Posterior cingulate gyrus (tissue), 11 donors: ENCODE measurements at regions not wholly inside any gene's neighbourhood (a gene's known extent, or its start where the extent isn't known, plus 50 kb on each side); places are given as distances from the start of the nearest gene placed in this dataset.
"Not testable (repeated sequence)": the region's sequence is repeated elsewhere in the genome, so short reads cannot be mapped to it uniquely, and the experiment has no call there.

Source experiments
- DNase-seq, 10 donors: peaks; one replicate each; pipeline versions ENCODE4 v3.0.0 to v3.0.0-alpha.2; 2020 to 2021; ENCODE audit warnings: mixed read lengths in 3 of 10
- intact Hi-C: fragments of 100-400 bp; cut with DNase I; formaldehyde crosslinking; loops from one replicate; pipeline ENCODE4 v1.15.1; 2023

DNA sequence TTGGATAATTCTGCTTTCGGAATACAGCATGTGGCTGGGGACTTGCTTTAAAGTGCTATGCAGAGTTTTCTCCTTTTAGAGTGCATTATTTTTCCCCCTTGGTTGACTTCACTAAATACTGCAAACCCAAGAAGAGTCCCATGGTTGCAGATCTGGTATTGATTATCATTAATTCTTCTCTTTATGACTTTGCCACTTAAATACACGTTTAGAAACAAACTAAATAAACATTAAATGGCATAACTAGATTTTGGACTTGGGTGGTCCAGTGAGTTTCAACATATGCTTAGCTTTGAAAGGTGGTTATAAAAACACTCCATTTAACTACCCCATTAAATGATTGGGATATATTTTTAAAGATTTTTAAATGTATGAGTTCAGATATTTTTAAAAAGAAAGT lies 279.2 kb downstream of the SOX4 start:
- intact Hi-C loops = no loop called here
- DNase-seq = no peak

DNA sequence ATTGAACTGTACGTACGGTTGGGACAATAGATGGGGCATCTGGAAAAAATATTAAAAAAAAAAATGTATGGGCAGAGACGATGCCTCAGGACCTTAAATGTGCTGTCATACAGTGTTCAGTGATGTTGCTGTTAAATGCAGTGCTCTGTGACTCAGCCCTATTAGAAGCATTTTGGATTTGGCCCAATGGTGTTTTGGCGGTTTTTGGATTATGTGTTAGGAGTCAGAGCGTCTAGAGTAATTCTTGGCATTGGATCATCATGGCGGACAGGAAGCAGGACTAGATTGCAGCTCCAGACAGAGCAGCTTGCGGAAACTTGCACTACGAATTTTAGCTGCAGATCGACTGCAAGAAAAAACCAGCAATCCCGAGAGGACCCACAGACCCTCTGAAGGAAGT lies 280.0 kb downstream of the SOX4 start:
- intact Hi-C loops = no loop called here
- no peak for DNase-seq

DNA sequence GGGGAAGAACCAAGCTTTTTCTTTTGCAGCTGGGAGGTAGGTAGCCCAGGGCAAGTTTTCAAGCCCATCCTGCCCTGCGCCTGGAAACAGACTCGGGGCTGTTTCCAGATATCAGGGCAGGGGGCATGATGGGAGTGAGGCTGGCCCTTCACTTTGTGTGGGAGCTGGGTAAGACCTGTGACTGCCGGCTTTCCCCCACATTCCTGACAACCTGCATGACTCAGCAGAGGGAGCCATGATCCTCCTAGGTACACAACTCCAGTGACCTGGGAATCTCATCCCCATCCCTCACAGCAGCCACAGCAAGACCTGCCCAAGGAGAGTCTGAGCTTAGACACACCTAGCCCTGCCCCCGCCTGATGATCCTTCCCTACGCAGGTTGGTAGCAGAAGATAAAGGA lies 280.8 kb downstream of the SOX4 start:
- intact Hi-C loops = no loop called here
- DNase-seq = no peak

DNA sequence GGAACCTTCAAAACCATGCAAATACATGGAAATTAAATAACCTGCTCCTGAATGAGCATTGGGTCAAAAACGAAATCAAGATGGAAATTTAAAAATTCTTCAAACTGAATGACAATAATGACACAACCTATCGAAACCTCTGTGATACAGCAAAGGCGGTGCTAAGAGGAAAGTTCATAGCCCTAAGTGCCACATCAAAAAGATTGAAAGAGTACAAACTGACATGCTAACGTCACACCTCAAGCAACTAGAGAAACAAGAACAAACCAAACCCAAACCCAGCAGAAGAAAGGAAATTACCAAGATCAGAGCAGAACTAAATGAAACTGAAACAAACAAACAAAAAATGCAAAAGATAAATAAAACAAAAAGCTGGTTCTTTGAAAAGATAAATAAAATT lies 283.5 kb downstream of the SOX4 start:
- intact Hi-C loops, DNase-seq: not testable (repeated sequence)

DNA sequence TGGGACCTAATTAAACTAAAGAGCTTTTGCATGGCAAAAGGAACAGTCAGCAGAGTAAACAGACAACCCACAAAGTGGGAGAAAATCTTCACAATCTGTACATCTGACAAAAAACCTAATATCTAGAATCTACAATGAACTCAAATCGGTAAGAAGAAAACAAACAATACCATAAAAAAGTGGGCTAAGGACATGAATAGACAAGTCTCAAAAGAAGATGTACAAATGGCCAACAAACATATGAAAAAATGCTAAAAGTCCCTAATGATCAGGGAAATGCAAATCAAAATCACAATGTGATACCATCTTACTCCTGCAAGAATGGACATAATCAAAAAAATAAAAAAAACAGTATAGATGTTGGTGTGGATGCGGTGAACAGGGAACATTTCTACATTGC lies 286.7 kb downstream of the SOX4 start:
- DNase-seq, intact Hi-C loops: not testable (repeated sequence)

DNA sequence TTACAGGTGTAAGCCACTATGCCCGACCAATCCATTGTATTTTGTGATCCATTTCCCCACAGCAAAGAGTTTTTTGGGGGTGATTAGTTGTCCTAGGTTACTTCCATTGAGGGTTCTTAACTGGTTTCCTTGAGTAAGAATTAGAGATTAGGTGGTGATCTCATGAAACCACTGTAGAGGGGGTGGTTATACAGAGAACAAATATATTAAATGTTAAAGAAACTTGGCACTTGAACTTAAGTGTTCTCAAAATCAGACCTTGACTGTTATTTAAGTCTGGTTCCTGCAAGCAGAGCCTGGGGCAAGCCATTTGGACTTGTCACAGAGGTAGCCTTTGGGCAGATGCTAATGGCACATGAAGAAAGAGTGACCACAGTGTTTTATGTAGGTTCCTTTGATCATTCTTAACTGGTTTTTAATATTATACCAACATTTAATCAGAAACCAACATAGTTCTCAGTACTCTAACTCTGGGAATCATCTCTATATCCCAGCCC lies 288.5 kb downstream of the SOX4 start:
- intact Hi-C loops = no loop called here

DNA sequence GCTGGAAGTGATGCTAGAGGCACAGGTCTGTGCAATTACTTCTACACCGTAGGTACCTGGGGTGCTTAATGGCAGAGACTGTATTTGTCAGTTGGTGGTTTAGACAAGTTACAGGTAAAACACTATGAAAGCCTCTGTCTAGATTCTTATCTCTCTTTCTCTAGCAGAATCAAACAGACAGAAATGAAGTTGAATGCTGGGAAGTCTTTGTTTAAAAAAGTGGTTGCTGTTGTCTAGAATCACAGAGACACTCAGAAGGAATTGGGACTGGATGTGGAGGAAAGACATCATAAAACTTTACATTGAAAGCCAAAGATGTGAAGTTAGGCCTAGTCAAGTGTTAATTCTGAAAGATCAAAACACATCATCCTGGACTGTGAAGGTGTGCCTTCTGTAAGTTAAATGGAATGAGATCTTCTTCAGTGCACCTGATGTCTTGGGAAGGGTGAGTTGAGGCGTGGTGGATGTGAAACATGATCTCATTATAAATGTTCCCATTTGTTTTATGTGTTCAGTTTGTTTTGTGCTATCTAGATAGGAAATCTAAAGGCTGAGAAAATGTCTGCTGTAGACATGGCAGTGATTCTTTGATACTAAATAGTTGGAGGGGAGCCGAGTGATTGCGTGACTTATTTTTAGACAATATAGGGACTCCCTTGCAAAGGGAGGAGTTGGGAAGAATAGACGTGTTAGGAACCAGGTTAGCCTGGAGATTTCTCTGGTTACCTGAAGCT lies 290.2 kb downstream of the SOX4 start:
- intact Hi-C loops = no loop called here
- no peak for DNase-seq

More for the DNA sequence above, 288.5 kb downstream of the SOX4 start:
- no peak for DNase-seq

DNA sequence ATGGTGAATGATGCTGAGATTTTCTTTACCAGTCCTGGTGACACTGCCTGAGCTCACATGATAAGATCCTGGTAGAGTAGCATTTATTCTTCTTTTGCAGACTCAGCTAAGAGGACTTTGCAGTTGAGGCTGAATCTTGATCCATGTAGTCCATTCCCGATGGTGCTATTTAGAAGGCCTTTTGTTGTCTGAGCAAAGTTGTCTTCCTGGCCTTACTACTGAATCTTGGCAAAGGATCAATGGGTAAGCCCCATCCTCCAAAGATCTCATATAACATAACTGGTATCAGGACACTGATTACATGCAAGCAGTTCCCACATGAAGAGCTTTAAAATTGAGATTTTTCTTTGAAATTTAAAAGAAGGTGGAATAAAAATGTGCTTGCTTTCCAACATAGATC lies 291.6 kb downstream of the SOX4 start:
- intact Hi-C loops = no loop called here
- DNase-seq = no peak

DNA sequence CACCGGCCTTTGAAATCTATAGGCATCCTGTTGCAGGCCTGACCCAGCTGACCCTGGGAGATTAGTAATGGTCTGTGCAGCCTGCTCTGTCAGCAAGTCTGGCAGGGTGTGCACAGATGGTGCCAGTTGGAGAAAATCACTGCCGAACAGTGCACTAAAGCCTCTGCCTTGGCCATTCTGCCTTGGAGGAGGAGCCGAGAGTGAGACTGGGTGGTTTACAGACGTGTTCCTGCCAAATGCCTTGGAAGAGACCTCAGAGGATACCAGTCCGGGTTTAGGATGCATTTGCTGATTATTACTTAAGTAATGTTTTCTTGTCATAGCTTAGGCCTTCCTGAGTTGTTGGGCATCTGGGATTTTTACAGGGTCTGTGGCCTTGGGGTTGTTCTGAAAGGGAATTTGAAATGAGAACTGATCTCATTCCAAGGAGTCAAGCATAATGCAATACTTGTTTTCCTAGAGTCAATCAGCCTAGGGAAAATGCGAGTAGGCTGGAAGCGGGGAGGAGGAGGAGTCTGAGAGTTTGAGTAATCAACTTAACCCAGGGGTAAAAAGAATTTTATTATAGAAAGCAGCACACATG lies 292.1 kb downstream of the SOX4 start:
- peak; percentile 11 to 88 (median 43) for DNase-seq
- intact Hi-C loops = no loop called here

DNA sequence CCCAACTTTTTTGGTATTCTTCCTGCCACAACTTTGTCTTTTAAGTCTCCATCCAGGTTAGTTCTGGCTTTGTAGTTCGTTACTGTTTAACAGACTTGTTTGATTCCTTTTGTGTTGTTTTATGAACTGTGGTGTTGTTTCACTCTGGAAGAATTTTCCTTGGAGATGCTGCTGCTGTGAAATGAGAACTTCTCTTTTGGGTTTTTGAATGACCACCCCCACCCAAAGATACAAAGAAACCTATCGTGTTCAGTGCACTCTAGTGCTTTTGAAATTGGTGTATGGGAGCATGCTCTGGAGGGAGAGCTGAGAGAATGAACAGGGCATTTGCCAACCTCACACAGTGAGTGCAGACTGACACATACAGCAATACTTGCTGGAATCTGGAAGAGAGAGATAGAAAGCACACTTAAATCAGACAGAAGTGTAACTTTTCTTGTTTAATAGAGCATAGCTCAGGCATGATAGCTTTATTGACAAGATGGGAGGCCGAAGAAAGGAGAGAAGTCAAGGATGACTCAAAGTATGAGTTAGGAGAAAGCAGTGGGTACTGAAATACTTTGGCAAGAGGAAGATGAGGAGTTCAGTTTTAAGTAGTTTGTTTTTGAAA lies 293.1 kb downstream of the SOX4 start:
- intact Hi-C loops = no loop called here

DNA sequence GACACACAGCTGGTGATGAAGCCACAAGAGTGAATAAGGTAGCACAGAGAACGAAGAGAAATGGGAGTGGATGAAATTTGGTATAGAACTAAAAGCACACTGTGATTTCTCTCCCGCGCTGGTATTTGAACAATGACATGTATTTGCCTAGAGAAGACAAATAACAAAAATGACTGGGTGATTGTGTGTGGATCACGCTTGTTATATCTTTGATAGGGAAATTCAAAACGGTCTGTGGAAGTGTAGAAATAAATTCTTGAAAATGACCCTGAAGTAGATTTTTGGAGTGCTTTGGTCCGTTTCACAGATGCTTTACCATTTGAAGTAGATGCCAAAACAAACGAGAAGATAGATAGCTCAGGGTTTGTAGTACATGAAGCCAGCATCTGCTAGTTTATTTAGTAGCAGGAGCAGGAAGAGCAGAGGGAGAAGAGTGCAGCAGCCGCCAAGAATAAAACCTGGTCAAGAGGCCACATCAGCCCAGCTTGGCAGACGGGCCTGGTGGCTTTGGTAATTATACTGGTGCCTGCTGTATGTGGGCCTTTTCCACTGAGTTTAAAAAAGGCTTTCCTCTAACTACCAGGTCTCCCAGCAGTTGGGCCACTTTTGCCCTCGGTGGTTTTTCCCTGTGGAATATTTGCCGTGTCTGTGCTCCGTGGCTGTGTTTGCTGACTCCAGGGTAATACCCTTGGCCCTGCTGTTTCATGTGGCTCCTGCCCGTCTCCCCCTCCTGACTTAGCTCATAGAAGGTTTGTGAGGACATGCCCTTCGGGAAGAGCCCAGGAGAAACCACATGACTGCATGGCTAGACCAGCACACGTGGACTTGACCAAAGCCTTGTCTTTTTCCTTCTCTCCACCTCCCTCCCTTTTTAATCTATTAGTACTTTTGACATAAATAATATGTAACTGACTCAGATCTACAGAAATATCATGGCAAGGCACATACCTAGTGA lies 294.0 kb downstream of the SOX4 start:
- DNase-seq = no peak
- intact Hi-C loops = no loop called here

More for the DNA sequence above, 293.1 kb downstream of the SOX4 start:
- no peak for DNase-seq

DNA sequence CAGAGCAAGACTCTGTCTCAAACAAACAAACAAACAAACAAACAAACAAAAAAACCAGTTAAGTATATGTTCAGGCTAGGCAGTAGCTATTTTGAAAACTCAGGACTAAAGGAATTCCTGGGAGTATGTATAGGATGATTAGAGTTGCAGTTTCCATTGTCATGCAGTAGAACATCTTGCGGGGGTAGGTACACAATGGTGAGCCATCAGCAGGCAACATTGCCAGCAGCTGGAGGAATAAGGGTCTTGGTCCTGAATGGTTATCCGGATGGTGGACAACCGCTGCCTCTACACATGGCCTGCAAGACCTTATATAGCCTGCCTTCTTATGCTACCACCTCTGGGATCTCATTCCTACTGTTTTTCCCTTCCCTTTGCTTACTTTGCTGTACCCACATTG lies 297.5 kb downstream of the SOX4 start:
- intact Hi-C loops = no loop called here
- no peak for DNase-seq

DNA sequence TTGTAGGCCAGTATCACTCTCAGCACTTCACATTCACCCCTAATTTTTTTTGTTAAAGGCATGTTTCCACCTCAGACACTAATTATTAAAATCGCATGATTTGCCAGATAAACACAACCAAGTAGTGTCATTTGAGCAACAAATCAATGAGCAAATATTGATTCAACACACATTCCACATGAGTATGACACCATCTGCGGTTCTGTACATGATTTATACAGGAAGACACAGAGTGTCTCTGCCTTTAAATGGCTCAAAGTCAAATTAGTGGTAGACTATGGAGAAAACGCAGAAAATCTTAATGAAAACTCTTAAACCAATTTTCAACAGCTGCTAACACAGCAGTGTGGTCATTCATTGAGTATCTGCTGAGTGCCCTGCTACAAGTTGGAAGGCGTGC lies 300.2 kb downstream of the SOX4 start:
- DNase-seq = no peak
- intact Hi-C loops = no loop called here

DNA sequence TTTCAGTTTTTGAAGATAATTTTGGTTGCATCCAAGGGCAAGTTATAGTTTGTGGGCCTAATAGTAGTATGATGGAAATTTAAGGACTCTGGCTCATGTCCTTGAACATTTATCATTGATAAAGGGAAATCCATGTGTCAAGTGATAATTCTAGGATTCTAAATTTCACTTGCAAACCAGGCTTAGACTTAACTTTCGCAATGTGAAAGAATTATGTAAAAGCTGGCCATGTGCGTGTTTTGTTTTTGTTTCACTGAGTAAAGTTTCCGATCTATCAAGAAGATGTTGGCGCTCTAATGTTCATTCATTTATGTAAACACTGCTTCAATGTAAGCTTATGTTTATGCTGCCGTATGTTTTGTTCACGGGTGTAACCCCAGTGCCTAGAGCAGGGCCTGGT lies 302.0 kb downstream of the SOX4 start:
- intact Hi-C loops = no loop called here
- DNase-seq = no peak

DNA sequence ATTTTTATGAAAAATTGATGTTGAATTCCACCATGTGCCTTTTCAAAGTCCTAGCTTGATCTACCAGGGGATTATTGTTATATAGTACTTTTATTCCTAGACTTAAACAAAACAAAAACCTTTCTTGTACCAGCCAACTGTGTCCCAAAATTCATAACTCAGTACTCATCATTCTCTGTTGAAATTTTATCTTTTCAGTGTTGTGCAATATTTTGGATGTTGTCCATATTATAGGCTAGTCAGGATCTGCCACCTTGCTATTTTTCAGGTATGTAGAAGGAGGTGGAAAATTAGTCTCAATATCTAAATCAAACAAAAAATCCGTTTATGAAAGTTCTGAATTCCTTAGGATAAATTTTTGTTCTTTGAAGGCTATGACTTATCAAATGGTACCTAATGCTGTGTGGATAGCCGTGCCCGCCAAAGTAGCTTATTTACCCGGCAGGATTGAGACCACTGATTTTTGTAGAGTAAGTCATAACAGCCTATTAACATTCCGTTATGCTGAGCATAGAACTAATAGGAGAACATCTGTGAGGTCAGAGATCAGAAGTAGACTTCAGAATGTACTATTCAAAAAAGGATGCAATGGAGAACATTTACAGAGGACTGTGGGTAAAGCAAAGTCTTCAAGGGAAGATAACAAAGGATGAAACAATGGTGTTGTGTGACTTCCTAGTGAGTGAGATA lies 304.7 kb downstream of the SOX4 start:
- no peak for DNase-seq
- intact Hi-C loops = no loop called here

DNA sequence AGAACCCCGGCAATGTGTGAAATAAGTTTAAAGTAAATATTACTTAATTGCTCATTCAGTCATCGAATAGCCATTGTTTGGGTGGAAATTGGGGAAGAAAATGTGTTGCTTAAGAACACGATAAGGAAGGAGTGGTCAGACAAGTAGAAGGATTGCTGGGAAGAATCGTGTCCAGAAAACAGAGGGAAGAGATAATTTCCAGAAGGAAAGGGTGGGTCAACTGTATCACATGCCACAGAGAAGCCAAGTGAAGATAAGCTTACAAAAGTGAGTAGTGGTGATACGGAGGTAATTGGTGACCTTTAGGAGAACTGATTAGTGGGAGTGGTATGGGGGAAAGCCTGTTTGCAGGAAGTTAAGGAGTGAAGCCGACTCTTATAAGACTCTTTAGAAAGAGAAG lies 306.2 kb downstream of the SOX4 start:
- intact Hi-C loops = no loop called here
- no peak for DNase-seq

DNA sequence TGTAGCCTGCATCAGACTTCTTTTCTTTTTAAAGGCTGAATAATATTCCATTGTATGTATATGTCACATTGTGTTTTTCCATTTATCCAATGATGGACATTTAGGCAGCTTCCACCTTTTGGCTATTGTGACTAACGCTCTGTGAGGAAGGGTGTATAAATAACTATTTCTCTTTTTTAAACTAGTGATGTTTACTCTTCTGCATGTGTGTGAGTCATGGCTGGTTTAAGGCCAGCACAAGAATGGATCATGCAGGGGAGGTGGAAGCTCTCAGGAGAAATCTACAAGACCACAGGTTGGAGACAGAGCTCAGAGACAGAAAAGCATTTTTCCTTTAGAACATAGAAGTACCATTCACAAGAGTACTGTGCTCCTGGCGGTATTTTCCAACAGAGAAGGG lies 307.2 kb downstream of the SOX4 start:
- DNase-seq = no peak
- intact Hi-C loops = no loop called here

DNA sequence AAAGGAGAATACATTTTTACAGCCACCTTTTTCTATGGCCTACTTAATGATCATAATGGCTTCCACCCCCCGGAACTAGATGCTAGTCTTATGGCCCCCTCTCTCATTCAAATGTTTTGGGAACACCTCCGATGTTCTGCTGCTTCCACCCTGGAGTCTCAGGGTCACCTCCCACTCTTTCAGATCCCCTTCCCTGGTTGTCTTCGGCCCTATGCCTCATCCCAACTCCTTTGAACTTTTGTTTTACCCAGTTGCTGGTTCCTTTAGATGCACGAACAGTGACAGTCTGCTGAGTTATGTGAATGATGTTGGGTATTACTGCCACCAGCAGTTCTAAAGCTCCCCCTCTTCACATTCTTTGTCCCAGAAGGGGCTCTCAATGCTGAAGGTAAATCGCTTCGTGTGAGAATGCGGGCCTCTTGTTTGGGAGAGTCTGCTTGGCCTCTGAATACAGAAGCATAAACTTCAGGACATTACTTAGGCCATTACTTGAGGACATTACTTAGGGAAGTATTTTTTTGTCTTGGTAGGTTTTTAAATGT lies 309.1 kb downstream of the SOX4 start:
- DNase-seq = no peak
- intact Hi-C loops = no loop called here

DNA sequence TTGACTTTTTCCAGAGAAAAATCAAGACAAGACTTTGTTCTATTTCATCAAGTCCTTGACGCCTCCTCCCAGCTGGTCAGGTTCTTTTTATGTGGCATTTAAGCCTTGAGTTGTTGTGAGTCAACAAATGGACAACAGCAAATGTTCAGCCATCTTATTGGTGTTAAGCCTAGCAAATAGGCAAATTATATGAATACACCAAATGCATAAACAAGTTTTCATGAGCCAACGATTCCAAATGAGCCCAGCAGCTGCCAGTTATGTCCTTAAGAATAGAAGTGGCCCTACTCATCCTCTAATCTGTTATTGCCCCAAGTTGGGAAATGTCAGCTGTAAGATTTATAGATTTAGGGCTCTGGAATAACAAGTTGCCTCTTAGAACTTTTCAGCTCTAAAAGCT lies 312.0 kb downstream of the SOX4 start:
- intact Hi-C loops = no loop called here
- DNase-seq = no peak

DNA sequence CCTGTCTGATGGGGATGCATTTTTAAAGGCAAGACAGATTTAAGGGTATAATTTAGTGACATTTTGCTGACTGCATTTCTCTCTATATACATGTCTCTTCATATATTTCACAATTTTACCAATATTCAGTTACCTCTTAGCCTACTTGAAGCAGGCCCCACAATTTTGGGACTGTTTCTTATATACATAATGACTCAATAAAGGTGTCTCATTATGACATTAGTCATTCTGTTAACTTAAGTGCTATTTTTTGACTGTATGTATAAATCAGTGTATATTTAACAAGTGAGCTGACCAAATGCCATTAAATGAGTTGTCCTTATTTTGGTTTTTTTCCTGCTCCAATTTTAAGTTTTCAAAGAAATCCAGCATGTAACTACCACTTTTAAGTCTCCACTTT lies 313.3 kb downstream of the SOX4 start:
- DNase-seq = no peak
- intact Hi-C loops = no loop called here
